GM12892 (cell line): ENCODE measurements at regions not wholly inside any gene's neighbourhood (a gene's known extent, or its start where the extent isn't known, plus 50 kb on each side); places are given as distances from the start of the nearest gene placed in this dataset.
"Not testable (repeated sequence)": the region's sequence is repeated elsewhere in the genome, so short reads cannot be mapped to it uniquely, and the experiment has no call there.

ENCODE experiments used
- DNase-seq: peaks from one replicate; pipeline ENCODE4 v3.0.0; 2011; ENCODE audit not compliant: insufficient read length
- FAIRE-seq: peaks from 2 replicates; lab custom pipeline; 2011; peaks lifted over from hg19 to GRCh38; lab: Jason Lieb, UNC
- POLR2A ChIP-seq: IDR thresholded peaks from 2 replicates; pipeline ENCODE4 v1.6.1; 2011; ENCODE audit warnings: low read depth, low read length, control low read depth
- POLR2AphosphoS5 ChIP-seq: IDR thresholded peaks from 2 replicates; pipeline ENCODE4 v1.6.1; 2011; ENCODE audit warnings: low read depth, low read length, control low read depth
- TAF1 ChIP-seq: IDR thresholded peaks from 2 replicates; pipeline ENCODE4 v1.6.1; 2011; ENCODE audit warnings: low read depth, mild to moderate bottlenecking, control low read depth, low read length, borderline replicate concordance

DNA sequence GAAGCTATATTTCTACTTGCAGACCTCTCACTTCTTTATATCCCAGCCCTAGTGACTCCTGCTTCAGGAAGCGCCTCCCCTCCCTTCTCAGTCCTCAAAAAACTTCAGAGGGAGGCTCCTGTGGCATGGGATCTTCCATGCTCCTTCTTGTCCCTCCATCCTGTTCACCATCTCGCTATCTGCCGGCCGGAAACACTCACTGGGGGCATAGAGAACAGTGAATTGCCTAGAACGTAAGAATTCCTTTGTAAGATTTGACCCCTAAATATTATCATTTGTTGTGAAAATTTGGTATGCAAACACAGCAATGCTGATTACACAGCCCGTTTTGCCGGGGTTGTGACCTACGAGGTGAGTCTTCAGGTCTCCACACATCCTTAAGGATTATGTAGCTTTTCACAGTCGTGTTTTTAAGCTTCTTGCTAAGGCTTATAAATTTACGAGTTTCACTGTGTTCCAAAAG lies 218.7 kb upstream of the ATP10A start:
- no peak for DNase-seq
- TF ChIP-seq TAF1 (no peak), POLR2AphosphoS5 (no peak), POLR2A (no peak)
- no peak for FAIRE-seq

DNA sequence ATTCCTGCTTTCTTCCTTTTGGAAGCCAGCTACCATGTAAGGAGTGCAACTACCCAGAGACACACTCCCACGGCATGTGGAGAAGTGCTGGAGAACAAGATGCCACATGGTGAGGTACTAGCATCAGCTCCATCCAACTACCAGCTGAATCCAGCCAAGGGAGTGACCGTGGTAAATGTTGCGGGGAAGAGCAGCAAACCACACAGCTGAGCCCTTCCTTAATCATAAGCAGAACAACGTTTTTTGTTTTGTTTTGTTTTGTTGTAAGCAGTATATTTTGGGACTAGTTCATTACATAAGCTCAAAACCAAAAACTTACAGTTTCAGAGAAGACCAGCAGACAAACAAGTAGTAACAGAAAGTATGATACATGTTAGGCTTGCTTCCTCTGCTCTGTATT lies 212.6 kb upstream of the ATP10A start:
- FAIRE-seq (no peak), DNase-seq (no peak)
- TF ChIP-seq POLR2A: no peak
- TF ChIP-seq TAF1: no peak
- TF ChIP-seq POLR2AphosphoS5: no peak

DNA sequence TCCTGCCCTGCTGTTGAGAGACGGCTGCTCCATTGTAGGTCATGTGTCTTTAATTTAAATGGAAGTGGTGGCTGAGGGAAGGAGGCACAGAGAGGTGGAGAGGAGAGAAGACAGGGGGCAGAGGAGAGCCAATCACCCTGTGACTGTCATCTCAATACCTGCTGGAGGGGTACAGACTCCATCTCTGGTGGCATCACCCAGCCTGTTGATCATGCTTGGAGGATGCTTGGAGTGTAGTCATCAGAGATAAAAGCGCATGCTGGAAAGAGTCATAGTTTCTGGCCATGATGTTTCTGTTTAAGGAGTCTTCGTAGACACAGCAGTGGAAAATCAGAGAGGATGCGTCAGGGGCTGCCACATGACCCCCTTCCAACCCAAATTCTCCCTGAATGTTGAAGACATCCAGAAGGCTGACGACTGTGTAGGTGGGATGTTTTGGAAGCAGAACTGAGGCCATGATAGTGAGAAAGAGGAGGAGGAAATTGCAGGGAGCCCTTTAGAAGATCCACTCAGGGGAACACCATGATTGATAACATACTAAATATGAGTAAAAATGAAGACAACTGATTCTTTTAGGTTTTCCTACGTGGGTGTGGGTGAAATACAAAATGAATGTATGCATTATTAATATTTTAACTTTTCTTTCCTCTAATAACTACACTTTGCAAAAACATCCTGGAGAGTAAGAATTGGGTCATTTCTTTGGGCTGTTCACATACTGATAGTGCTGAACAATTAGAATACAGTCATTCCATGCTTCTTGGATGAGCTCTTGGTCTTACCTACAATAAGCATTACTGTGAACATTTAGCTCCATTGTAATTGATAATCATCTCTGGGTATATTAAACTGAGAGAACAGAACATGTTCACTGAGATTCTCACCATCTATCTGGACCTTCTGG lies 210.6 kb upstream of the ATP10A start:
- DNase-seq: no peak
- no peak for FAIRE-seq
- no peak for TF ChIP-seq POLR2AphosphoS5
- TF ChIP-seq POLR2A: no peak
- no peak for TF ChIP-seq TAF1

DNA sequence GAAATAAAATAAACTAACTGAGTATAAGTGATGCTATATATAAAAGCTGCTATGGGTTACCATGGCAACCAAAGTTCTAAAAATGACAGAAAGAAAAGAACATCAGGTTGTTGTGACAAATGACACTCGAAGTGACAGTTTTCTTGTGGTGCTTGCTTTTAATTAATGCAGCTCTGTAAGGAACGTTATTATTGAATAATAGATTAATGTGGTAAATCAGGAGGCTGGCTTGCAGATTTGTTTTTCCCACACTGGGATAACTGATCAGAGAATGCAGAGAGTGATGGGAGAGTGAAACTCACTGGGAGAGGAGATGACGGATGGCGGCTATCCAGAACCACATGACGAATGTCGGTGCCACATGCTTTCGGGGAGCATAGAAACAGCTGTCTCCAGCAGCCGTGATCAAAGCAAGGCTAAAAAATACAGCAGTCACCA lies 207.0 kb upstream of the ATP10A start:
- DNase-seq (no peak), FAIRE-seq (no peak)
- TF ChIP-seq POLR2AphosphoS5 (no peak), POLR2A (no peak), TAF1 (no peak)

GRCh38 chr15:26069231-26069641 lies 206.1 kb upstream of the ATP10A start:
- FAIRE-seq: no peak

DNA sequence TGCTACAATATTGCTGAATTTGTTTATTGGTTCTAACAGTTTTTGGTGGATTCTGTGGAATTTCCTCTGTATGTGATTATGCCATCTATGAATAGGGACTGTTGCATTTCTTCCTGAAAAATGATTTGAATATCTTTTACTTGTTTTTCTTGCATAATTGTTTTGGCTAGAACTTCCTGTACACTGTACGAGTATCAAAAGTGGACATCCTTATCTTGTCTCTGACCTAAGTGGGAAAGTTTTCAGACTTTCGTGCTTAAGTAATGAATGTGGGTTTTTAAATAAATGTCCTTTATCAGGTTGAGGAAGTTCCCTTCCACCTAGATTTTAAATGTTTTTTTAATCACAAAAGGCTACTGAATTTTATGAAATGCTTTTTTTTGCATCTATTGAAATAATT lies 203.8 kb upstream of the ATP10A start:
- no peak for TF ChIP-seq TAF1
- TF ChIP-seq POLR2A: no peak
- TF ChIP-seq POLR2AphosphoS5: no peak
- FAIRE-seq: no peak
- no peak for DNase-seq

More at GRCh38 chr15:26069231-26069641, 206.1 kb upstream of the ATP10A start:
- DNase-seq: no peak
- TF ChIP-seq POLR2A (no peak), POLR2AphosphoS5 (no peak), TAF1 (no peak)

- DNase-seq (no peak), FAIRE-seq (no peak)
- no peak for TF ChIP-seq TAF1
- TF ChIP-seq POLR2AphosphoS5: no peak
- no peak for TF ChIP-seq POLR2A
These were observed 202.6 kb upstream of the ATP10A start for GRCh38 chr15:26065723-26066122.

GRCh38 chr15:26061248-26061647 lies 198.1 kb upstream of the ATP10A start:
- FAIRE-seq (no peak), DNase-seq (no peak)
- no peak for TF ChIP-seq TAF1
- no peak for TF ChIP-seq POLR2A
- TF ChIP-seq POLR2AphosphoS5: no peak

- not testable (repeated sequence) for DNase-seq, FAIRE-seq
These were observed 193.6 kb upstream of the ATP10A start for GRCh38 chr15:26056766-26057165.

- FAIRE-seq: no peak
- no peak for TF ChIP-seq POLR2A
- no peak for TF ChIP-seq TAF1
- no peak for TF ChIP-seq POLR2AphosphoS5
- DNase-seq: no peak
These were observed 188.9 kb upstream of the ATP10A start for GRCh38 chr15:26051761-26052675.

DNA sequence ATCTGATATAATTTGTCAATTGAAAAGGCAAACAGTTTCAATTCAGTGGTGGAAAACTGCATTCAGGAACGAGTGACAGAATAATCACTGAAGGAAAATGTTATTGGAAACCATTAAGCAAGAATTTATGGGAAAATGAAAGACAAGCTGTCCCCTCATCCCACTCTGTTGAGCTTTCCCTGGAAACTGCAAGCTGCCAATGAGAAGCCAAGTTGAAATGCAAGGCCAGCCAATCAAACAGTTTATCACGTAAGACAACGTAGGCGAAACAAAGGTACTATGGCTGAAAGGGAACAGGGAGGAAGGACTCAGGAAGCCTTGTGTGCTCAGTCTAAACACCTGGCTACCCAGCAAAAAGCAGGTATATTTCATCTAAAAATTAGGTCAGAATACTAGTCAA lies 187.9 kb upstream of the ATP10A start:
- FAIRE-seq (no peak), DNase-seq (no peak)
- no peak for TF ChIP-seq TAF1
- no peak for TF ChIP-seq POLR2AphosphoS5
- TF ChIP-seq POLR2A: no peak

DNA sequence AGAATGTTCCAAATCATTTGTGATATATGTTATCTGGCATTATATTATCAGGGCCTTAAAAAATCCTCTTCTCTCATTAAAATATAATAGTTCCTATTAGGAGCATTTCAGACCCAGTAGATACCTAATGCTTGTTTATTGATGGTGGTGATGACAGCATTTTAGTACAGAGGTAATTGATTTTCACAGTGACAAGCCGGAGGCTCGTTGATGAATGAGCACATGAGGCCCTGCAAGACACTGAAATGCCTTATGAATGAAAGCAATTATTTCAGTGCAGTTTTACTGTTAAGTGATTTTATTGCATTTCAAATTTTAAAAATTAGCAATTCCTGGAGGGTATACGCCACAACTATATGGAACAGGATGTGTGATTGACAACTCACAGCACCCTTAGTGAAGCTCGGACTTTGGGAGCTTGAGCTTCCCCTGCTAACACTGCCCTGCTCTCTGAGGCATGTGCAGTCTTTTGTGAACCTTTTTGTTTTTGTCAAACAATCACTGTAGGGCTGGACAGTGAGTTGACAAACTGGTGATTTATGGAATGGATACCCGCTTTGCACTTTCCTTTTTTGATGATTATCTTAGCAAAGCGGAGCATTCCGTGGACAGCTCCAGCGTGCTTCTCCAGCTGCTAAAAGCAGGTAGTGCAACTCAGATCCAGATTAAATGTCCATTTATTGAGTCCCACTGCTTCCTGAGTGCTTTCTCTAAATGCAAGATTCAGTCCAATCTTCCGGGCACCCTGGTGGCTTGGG lies 187.0 kb upstream of the ATP10A start:
- no peak for FAIRE-seq
- DNase-seq: no peak
- TF ChIP-seq POLR2AphosphoS5 (no peak), TAF1 (no peak), POLR2A (no peak)
